ENCODE measurements at regions not wholly inside any gene's neighbourhood (a gene's known extent, or its start where the extent isn't known, plus 50 kb on each side); places are given as distances from the start of the nearest gene placed in this dataset.

DNA sequence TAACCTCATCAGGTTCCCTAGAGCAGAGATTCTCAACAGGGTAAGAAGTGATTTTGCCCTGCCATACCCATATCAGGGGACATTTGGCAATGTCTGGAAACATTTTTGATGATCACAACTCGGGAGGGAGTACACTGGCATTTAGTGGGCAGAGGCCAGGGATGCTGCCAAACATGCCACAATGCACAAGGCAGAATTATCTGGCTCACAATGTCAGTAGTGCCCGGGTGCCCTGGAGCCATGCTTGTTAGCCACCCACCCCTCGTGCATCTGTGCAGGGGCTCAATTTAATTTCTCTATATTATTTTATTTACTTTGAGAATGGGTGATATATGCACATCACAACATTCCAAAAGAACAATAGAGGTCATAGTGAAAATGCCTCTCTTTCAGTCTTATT is 82.0 kb upstream of the DHX15 start:
- TF ChIP-seq, protein P1, sequence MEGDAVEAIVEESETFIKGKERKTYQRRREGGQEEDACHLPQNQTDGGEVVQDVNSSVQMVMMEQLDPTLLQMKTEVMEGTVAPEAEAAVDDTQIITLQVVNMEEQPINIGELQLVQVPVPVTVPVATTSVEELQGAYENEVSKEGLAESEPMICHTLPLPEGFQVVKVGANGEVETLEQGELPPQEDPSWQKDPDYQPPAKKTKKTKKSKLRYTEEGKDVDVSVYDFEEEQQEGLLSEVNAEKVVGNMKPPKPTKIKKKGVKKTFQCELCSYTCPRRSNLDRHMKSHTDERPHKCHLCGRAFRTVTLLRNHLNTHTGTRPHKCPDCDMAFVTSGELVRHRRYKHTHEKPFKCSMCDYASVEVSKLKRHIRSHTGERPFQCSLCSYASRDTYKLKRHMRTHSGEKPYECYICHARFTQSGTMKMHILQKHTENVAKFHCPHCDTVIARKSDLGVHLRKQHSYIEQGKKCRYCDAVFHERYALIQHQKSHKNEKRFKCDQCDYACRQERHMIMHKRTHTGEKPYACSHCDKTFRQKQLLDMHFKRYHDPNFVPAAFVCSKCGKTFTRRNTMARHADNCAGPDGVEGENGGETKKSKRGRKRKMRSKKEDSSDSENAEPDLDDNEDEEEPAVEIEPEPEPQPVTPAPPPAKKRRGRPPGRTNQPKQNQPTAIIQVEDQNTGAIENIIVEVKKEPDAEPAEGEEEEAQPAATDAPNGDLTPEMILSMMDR (conservative IDR thresholded peaks at IDR 0.05; ENCODE audit: low read length) = no peak
- TF ChIP-seq EZH2phosphoT487 (IDR thresholded peaks at IDR 0.05; ENCODE audit: borderline replicate concordance) = no peak

Data from Loucy (cell line).